Suppressor macrophage treated with lipopolysaccharide for 1 hour (primary cell): ENCODE measurements at regions not wholly inside any gene's neighbourhood (a gene's known extent, or its start where the extent isn't known, plus 50 kb on each side); places are given as distances from the start of the nearest gene placed in this dataset.
A peak's percentile ranks its signal among the peaks of the same experiment; 100 is the strongest.
"Not testable (repeated sequence)": the region's sequence is repeated elsewhere in the genome, so short reads cannot be mapped to it uniquely, and the experiment has no call there.

ENCODE experiments used
- DNase-seq, 3 donors: peaks; one replicate each; pipeline ENCODE4 v3.0.0-alpha.2; 2020 to 2022

DNA sequence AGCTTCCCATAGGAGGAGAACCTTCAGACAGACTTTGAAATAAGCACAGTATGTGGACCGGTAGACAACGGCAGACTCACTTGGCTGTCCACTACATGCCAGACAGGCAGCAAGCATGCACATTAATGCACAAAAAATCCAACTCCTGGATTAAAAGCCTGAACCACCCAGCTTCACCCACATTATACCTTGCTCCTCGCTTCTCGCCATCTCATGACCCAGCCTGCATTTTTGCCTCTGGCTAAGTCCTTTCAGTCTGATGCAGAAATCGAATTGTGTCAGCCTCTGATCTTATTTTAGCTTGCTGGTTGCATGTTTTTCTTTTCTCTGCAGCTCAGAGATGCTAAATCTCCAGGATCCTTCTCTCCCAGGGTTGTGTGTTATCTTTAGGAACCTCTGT lies 358.7 kb downstream of the RFC3 start:
- DNase-seq: no peak

GRCh38 chr13:34179481-34179880 lies 361.5 kb downstream of the RFC3 start:
- no peak for DNase-seq

GRCh38 chr13:34179927-34180326 lies 362.0 kb downstream of the RFC3 start:
- no peak for DNase-seq

DNA sequence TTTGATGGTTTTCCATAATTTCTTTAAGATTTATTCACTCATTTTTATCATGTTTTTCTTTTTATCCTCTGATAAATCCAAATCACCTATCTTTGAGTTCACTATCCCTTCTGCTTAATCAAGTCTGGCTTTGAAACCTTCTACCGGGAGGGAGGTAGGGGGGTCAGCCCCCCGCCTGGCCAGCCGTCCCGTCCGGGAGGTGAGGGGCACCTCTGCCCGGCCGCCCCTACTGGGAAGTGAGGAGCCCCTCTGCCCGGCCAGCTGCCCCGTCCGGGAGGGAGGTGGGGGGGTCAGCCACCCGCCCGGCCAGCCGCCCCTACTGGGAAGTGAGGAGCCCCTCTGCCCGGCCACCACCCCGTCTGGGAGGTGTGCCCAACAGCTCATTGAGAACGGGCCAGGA lies 363.3 kb downstream of the RFC3 start:
- DNase-seq: not testable (repeated sequence)

DNA sequence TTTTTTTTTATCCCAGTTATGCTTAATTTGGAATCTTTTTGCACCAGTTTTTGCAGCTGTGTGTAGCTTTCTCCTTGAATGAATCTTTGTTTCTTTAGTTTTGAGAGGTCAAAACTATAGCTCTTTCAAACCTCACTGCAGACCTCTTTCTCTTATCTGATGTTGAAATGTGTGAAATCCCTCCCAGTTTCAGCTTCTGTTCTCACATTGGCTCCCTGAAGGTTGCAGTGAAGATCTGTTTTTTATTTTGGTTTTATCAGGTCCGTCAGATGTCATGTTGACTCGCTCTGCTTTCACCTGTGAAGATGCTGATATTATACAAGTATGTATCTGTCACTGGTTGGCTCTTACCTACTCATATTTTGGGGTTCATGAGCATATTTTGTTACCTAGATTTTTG lies 372.0 kb downstream of the RFC3 start:
- no peak for DNase-seq

DNA sequence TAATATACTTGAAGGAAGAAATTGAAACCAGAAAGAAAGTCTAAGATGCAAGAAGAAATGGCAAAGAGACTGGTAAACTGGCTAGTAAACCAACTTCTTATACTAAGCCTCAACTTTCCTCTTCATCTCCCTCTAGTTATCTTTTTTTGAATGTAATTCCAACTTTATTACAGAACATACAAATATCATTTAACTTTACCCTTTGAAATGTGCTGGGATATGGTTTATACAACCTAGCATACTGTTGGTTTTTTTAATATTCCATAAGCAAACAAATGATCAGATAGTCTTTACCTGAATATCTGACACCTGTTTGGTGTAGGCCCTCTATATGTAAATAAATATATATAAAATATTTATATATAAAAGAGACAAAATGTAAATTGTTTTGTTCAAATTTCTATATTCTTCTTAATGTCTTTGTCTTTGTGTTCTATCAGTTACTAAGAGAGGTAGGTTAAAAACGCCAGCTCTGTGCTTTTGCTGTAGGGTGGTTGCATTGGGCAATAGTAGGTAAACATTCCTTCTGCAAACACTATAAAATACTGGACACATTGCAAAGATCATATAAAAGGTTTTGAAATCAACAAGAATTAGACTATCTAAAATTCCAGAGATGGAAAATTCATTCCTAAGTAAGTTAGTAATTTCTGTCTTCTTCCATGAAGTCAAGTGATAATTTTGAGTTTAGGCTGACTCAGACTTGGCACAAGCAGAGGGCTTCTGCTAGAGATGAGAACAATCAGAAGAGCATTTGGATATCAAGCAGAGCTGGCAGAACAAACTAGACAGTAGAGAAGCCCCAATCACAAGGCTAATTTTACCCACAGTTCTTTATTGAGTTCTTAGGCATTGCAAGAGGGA lies 383.3 kb downstream of the RFC3 start:
- DNase-seq: no peak

DNA sequence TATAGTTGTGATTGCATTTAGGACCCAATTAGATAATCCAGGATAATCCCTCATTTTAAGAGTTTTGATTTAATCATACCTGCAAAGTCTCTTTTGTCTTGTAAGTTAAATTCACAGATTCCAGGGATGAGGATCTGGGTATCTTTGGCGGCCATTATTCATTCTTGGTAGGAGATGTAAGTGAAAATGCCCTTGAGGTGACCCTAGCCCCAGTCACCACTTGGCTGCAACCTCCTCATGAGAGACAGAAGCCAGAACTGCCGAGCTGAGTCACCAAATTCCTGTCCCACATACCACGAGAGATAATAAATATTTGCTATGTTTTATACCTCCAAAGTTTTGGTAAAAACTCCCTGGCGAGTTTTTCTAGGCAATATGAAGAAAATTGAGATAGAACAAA lies 389.4 kb downstream of the RFC3 start:
- DNase-seq: no peak

- DNase-seq: no peak
These were observed 389.9 kb downstream of the RFC3 start for GRCh38 chr13:34207872-34208271.

- DNase-seq: no peak
These were observed 390.4 kb downstream of the RFC3 start for GRCh38 chr13:34208336-34208735.

DNA sequence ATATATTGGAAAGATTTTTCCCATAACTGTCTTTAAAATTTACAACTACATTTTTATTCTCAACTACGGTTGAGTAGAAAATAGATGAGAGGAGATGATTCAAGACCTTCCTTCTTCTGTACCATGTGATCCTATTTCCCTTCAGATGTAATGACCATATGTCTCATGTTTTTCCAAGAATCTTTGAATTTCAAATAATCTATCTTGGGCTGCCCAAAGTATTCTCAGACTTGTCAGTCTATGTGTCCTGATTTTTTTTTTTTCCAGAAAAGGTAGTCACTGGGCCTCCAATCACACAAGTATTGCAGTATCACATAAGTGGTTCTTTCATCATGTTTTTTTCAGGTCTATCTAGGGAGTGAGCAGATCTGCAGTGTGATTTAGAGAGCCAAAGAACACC lies 392.4 kb downstream of the RFC3 start:
- DNase-seq: no peak

- DNase-seq: no peak
These were observed 396.7 kb downstream of the RFC3 start for GRCh38 chr13:34214686-34215085.

DNA sequence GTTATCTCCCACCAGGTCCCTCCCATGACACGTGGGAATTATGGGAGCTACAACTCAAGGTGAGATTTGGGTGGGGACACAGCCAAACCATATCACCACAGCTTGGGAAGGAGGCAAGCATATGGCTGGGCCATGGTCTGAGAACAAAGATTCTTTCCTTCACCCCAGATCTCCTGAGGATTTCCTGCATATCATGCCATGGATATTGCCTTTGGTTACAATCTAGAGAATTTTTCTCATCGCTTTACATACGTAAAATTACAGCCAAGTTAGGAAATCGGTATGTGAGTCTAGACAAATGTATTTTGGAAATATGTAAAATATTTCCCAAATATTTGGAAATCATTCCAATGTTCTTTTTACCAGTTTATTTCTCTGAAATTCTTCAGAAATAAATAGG lies 398.3 kb downstream of the RFC3 start:
- DNase-seq: no peak

- no peak for DNase-seq
These were observed 399.5 kb downstream of the RFC3 start for GRCh38 chr13:34217343-34218025.

GRCh38 chr13:34223984-34224383 lies 406.0 kb downstream of the RFC3 start:
- no peak for DNase-seq

GRCh38 chr13:34224877-34225276 lies 406.9 kb downstream of the RFC3 start:
- no peak for DNase-seq

GRCh38 chr13:34230271-34230670 lies 412.3 kb downstream of the RFC3 start:
- DNase-seq: no peak

- no peak for DNase-seq
These were observed 423.4 kb downstream of the RFC3 start for GRCh38 chr13:34241332-34241731.

GRCh38 chr13:34243403-34243802 lies 425.5 kb downstream of the RFC3 start:
- DNase-seq: no peak

GRCh38 chr13:34246511-34246910 lies 428.6 kb downstream of the RFC3 start:
- peak in 1 of 3 donors; percentile 5 for DNase-seq

DNA sequence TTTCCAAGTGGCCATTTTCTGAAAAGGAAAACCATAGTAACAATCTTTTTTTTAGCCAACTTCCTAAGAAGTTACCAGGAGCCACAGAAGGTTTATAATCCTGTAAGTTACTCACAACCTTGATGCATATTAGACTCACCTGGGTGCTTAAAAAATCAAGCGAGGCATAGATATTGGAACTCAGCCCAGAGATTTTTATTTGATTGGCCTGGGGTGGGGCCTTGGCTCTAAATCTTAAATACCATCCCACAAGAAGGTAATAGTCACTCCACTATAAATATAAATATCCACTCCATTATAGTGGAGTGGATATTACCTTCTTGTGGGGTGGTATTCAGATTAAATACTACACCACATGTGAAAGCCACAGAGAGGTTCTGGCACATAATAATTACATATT lies 429.6 kb downstream of the RFC3 start:
- no peak for DNase-seq

GRCh38 chr13:34249546-34250039 lies 431.6 kb downstream of the RFC3 start:
- DNase-seq: no peak

DNA sequence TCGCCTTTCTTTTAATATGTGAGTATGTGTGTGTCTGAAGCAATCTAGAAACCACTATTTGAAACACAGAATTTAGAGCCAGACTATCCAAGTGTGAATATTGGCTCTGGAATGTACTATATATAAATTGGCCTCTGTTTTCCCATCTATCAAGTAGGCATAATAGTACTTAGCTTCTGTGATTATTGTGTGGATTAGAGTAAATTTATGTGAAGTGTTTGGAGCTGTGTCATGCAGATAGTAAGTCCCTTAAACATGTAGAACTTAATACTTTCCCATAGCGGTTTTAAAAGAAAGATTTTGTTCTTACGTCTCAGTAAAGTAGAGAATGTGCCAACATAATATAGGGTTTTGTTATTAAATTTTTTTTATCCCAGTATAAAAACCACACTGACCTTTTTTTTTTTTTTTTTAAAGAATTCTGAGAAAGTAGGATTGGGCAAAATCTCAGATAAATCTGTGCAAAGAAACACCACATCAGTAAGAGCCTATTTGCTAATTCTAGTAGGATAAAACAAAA lies 432.3 kb downstream of the RFC3 start:
- no peak for DNase-seq

DNA sequence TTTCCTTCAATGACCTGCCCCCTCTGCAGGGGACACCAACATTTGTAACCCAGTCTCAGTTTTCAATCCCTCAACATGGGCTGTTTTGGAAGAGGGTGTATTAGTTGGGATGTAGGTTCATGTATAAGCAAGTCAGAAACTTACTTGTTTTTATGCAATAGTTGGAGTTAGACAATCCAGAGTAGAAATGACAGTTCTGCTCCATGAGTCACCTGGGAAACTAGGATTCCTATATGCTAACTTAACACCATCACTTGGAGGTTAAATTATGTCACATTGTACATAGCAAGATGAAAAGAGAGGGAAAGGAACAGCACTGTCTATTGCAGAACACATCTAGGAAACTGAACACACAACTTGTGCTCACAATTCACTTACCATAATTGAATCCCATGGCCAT lies 436.4 kb downstream of the RFC3 start:
- no peak for DNase-seq

GRCh38 chr13:34255711-34256110 lies 437.8 kb downstream of the RFC3 start:
- peak; percentile 26 to 66 (median 58) for DNase-seq
